ENCODE measurements at regions not wholly inside any gene's neighbourhood (a gene's known extent, or its start where the extent isn't known, plus 50 kb on each side); places are given as distances from the start of the nearest gene placed in this dataset.

- peaks cover 4 to 9% of the 10 kb centered on the region in 2 experiments for H3K36me3 ChIP-seq (ENCODE audit: control insufficient read depth in 1 of 2, insufficient read depth in 2 of 2, low read depth in 1 of 2, low read length in 2 of 2)
- H3K79me1 ChIP-seq (replicated peaks; ENCODE audit: low read length, poor library complexity, severe bottlenecking) = no peaks in the 10 kb centered on the region
- H3K4me2 ChIP-seq (ENCODE audit: low read length, poor library complexity, severe bottlenecking) = no peak overlapping the region
- no peak overlapping the region for H4K8ac ChIP-seq (ENCODE audit: low read length)
- no peak overlapping the region for H3K9ac ChIP-seq (ENCODE audit: low read length)
- no peak overlapping the region for H3K4ac ChIP-seq (ENCODE audit: low read depth in 1 of 2, low read length in 2 of 2)
- H3K4me1 ChIP-seq (ENCODE audit: control insufficient read depth, insufficient read depth, low read depth, low read length) = no peaks in the 10 kb centered on the region
- no peak overlapping the region for H3K23ac ChIP-seq (ENCODE audit: low read length in 2 of 2)
- peaks cover 0 to 23% of the 10 kb centered on the region in 2 experiments for H3K27me3 ChIP-seq (ENCODE audit: control insufficient read depth in 1 of 2, insufficient read depth in 1 of 2, low read length in 2 of 2)
- 93% methylated on average over 11 of the region's 12 CpGs for WGBS
- no peak overlapping the region for H3K18ac ChIP-seq (ENCODE audit: low read depth in 1 of 2, low read length in 2 of 2)
- H2AFZ ChIP-seq (ENCODE audit: low read depth, low read length) = no peak overlapping the region
- no peak overlapping the region for H3K14ac ChIP-seq (ENCODE audit: low read length in 2 of 2)
- no peak for DNase-seq
- H2BK15ac ChIP-seq (ENCODE audit: low read depth, poor library complexity, severe bottlenecking) = no peak overlapping the region
- no peak overlapping the region for H2BK12ac ChIP-seq (ENCODE audit: low read length in 2 of 2)
- no peak overlapping the region for H2AK5ac ChIP-seq (ENCODE audit: low read length, severe bottlenecking)
- H3K27ac ChIP-seq (ENCODE audit: low read length, poor library complexity, severe bottlenecking) = no peak overlapping the region
- H4K91ac ChIP-seq (ENCODE audit: low read length) = no peak overlapping the region
- no peaks in the 10 kb centered on the region for H3K9me3 ChIP-seq (ENCODE audit: control insufficient read depth, low read length)
- no peak overlapping the region for H2BK120ac ChIP-seq (ENCODE audit: low read depth, low read length)
- no peak overlapping the region for H2BK5ac ChIP-seq (ENCODE audit: low read depth, low read length, poor library complexity, severe bottlenecking)
- no peak overlapping the region for H3K4me3 ChIP-seq (ENCODE audit: insufficient read depth in 1 of 2, low read depth in 1 of 2, low read length in 2 of 2)
Measured at GRCh38 chr11:71114124-71114851, 138.1 kb downstream of the SHANK2 start.

DNA sequence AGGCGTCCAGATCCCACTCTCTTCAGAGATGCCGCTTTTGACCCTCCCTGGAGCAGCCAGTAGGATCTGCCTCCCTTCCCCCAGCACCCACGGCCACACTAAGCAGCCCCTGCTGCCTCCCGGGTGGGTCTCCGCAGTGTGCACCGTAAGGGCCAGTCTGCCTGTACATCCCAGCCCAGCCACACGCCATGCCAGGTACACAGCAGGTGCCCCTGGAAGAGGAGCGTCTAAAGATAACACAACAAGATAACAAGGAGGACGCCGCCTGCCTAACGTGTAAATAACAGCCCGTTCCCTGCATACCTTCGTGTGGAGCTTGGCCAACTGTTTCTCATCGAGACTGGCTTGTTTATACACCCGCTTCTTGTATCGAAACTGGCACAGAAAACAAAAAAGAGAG lies 139.4 kb downstream of the SHANK2 start:
- Histone ChIP-seq H3K4me2 (ENCODE audit: low read length, poor library complexity, severe bottlenecking) (no peak overlapping the region), H4K8ac (ENCODE audit: low read length) (no peak overlapping the region), H2BK5ac (ENCODE audit: low read depth, low read length, poor library complexity, severe bottlenecking) (no peak overlapping the region), H4K91ac (ENCODE audit: low read length) (no peak overlapping the region), H3K36me3 (ENCODE audit: control insufficient read depth in 1 of 2, insufficient read depth in 2 of 2, low read depth in 1 of 2, low read length in 2 of 2) (peaks cover 9 to 21% of the 10 kb centered on the region in 2 experiments), H3K79me1 (replicated peaks; ENCODE audit: low read length, poor library complexity, severe bottlenecking) (no peaks in the 10 kb centered on the region), H2AK5ac (ENCODE audit: low read length, severe bottlenecking) (no peak overlapping the region), H3K23ac (ENCODE audit: low read length in 2 of 2) (no peak overlapping the region), H3K18ac (ENCODE audit: low read depth in 1 of 2, low read length in 2 of 2) (no peak overlapping the region), H3K4me3 (ENCODE audit: insufficient read depth in 1 of 2, low read depth in 1 of 2, low read length in 2 of 2) (no peak overlapping the region), H2AFZ (ENCODE audit: low read depth, low read length) (no peak overlapping the region), H3K14ac (ENCODE audit: low read length in 2 of 2) (no peak overlapping the region), H2BK12ac (ENCODE audit: low read length in 2 of 2) (no peak overlapping the region), H3K9ac (ENCODE audit: low read length) (no peak overlapping the region), H3K27ac (ENCODE audit: low read length, poor library complexity, severe bottlenecking) (no peak overlapping the region), H3K4ac (ENCODE audit: low read depth in 1 of 2, low read length in 2 of 2) (no peak overlapping the region), H3K27me3 (ENCODE audit: control insufficient read depth in 1 of 2, insufficient read depth in 1 of 2, low read length in 2 of 2) (peaks cover 0 to 23% of the 10 kb centered on the region in 2 experiments), H2BK120ac (ENCODE audit: low read depth, low read length) (no peak overlapping the region), H3K4me1 (ENCODE audit: control insufficient read depth, insufficient read depth, low read depth, low read length) (no peaks in the 10 kb centered on the region), H2BK15ac (ENCODE audit: low read depth, poor library complexity, severe bottlenecking) (no peak overlapping the region), H3K9me3 (ENCODE audit: control insufficient read depth, low read length) (no peaks in the 10 kb centered on the region)
- 72% methylated on average over 16 of the region's 16 CpGs for WGBS
- no peak for DNase-seq

DNA sequence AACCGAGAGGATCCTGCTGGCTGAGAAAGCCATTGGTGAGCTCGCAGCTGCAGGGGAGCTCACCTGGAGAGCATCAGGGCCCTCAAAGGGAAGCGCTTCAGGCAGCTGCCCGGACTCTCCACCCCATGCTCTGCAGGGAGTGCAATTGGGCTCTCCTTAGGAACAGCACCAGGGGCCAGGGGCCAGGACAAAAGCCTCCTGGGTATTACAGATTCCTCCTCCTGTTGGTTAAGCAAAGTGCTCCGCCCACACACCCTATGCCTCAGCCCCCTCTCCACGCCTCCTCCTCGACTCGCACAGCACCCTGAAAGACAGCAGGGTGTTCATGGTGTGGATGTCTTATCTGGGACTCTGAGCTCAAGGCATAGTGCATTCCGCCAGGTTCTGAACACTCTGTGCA lies 139.9 kb downstream of the SHANK2 start:
- Histone ChIP-seq H3K23ac (ENCODE audit: low read length in 2 of 2) (no peak overlapping the region), H3K9me3 (ENCODE audit: control insufficient read depth, low read length) (no peaks in the 10 kb centered on the region), H2BK120ac (ENCODE audit: low read depth, low read length) (no peak overlapping the region), H3K36me3 (ENCODE audit: control insufficient read depth in 1 of 2, insufficient read depth in 2 of 2, low read depth in 1 of 2, low read length in 2 of 2) (peaks cover 9 to 26% of the 10 kb centered on the region in 2 experiments), H3K79me1 (replicated peaks; ENCODE audit: low read length, poor library complexity, severe bottlenecking) (no peaks in the 10 kb centered on the region), H3K27ac (ENCODE audit: low read length, poor library complexity, severe bottlenecking) (no peak overlapping the region), H2AK5ac (ENCODE audit: low read length, severe bottlenecking) (no peak overlapping the region), H2BK12ac (ENCODE audit: low read length in 2 of 2) (no peak overlapping the region), H3K27me3 (ENCODE audit: control insufficient read depth in 1 of 2, insufficient read depth in 1 of 2, low read length in 2 of 2) (peaks cover 0 to 23% of the 10 kb centered on the region in 2 experiments), H3K4ac (ENCODE audit: low read depth in 1 of 2, low read length in 2 of 2) (no peak overlapping the region), H3K18ac (ENCODE audit: low read depth in 1 of 2, low read length in 2 of 2) (no peak overlapping the region), H2BK5ac (ENCODE audit: low read depth, low read length, poor library complexity, severe bottlenecking) (no peak overlapping the region), H3K4me2 (ENCODE audit: low read length, poor library complexity, severe bottlenecking) (no peak overlapping the region), H3K4me3 (ENCODE audit: insufficient read depth in 1 of 2, low read depth in 1 of 2, low read length in 2 of 2) (no peak overlapping the region), H3K14ac (ENCODE audit: low read length in 2 of 2) (no peak overlapping the region), H2AFZ (ENCODE audit: low read depth, low read length) (no peak overlapping the region), H2BK15ac (ENCODE audit: low read depth, poor library complexity, severe bottlenecking) (no peak overlapping the region), H3K9ac (ENCODE audit: low read length) (no peak overlapping the region), H4K91ac (ENCODE audit: low read length) (no peak overlapping the region), H3K4me1 (ENCODE audit: control insufficient read depth, insufficient read depth, low read depth, low read length) (no peaks in the 10 kb centered on the region), H4K8ac (ENCODE audit: low read length) (no peak overlapping the region)
- DNase-seq = no peak
- 52% methylated on average over 9 of the region's 9 CpGs for WGBS

- Histone ChIP-seq H3K23ac (ENCODE audit: low read length in 2 of 2) (no peak overlapping the region), H3K9me3 (ENCODE audit: control insufficient read depth, low read length) (no peaks in the 10 kb centered on the region), H2BK120ac (ENCODE audit: low read depth, low read length) (no peak overlapping the region), H3K4ac (ENCODE audit: low read depth in 1 of 2, low read length in 2 of 2) (no peak overlapping the region), H3K27me3 (ENCODE audit: control insufficient read depth in 1 of 2, insufficient read depth in 1 of 2, low read length in 2 of 2) (peaks cover 0 to 23% of the 10 kb centered on the region in 2 experiments), H2AK5ac (ENCODE audit: low read length, severe bottlenecking) (no peak overlapping the region), H3K14ac (ENCODE audit: low read length in 2 of 2) (no peak overlapping the region), H3K4me1 (ENCODE audit: control insufficient read depth, insufficient read depth, low read depth, low read length) (no peaks in the 10 kb centered on the region), H2BK12ac (ENCODE audit: low read length in 2 of 2) (no peak overlapping the region), H3K9ac (ENCODE audit: low read length) (no peak overlapping the region), H3K36me3 (ENCODE audit: control insufficient read depth in 1 of 2, insufficient read depth in 2 of 2, low read depth in 1 of 2, low read length in 2 of 2) (peaks cover 9 to 31% of the 10 kb centered on the region in 2 experiments), H4K8ac (ENCODE audit: low read length) (no peak overlapping the region), H3K79me1 (replicated peaks; ENCODE audit: low read length, poor library complexity, severe bottlenecking) (no peaks in the 10 kb centered on the region), H3K18ac (ENCODE audit: low read depth in 1 of 2, low read length in 2 of 2) (no peak overlapping the region), H3K4me2 (ENCODE audit: low read length, poor library complexity, severe bottlenecking) (no peak overlapping the region), H3K4me3 (ENCODE audit: insufficient read depth in 1 of 2, low read depth in 1 of 2, low read length in 2 of 2) (no peak overlapping the region), H4K91ac (ENCODE audit: low read length) (no peak overlapping the region), H2AFZ (ENCODE audit: low read depth, low read length) (no peak overlapping the region), H2BK15ac (ENCODE audit: low read depth, poor library complexity, severe bottlenecking) (no peak overlapping the region), H2BK5ac (ENCODE audit: low read depth, low read length, poor library complexity, severe bottlenecking) (no peak overlapping the region), H3K27ac (ENCODE audit: low read length, poor library complexity, severe bottlenecking) (no peak overlapping the region)
- no peak for DNase-seq
- 97% methylated on average over 13 of the region's 13 CpGs for WGBS
Measured at GRCh38 chr11:71109586-71109985, 142.8 kb downstream of the SHANK2 start.
